ENCODE measurements at regions not wholly inside any gene's neighbourhood (a gene's known extent, or its start where the extent isn't known, plus 50 kb on each side); places are given as distances from the start of the nearest gene placed in this dataset.
"Not testable (repeated sequence)": the region's sequence is repeated elsewhere in the genome, so short reads cannot be mapped to it uniquely, and the experiment has no call there.

DNA sequence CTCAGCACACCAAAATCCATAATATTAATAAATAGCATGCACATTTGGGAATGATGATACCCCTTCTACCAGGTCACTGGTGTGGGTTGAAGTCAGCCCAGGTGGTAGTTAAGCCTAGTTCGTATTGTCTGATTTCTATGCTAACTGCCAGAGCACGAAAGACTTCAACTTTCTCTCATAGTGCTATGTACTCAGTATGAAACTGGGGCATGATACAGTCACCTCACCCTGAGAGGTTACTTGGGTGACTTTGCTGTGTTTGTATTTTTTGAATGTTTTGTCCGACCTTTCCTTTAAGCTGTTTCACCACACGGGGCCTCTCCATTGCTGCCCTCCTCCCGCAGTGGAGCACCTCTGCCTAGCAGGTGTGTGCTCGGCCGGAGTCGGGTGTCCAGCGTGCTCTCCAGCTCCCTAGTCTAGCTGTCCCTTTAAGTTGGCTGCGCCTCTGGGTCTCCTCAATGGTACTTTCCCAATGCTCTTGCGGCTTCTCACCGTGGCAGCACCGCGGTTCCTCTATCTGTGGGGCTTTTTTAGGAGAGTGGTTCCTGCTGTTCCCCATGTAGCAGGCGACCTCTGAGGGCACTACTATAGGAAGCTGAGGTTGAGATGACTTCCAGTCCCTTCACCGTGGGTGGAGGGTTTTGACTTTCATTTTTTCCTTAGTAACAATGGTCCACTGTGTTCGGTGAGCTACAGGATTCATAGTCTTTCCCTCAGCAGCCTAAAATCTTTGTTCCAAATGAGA lies 524.0 kb upstream of the PFKP start:
- DNase-seq (ENCODE audit: low read depth), result no peak

DNA sequence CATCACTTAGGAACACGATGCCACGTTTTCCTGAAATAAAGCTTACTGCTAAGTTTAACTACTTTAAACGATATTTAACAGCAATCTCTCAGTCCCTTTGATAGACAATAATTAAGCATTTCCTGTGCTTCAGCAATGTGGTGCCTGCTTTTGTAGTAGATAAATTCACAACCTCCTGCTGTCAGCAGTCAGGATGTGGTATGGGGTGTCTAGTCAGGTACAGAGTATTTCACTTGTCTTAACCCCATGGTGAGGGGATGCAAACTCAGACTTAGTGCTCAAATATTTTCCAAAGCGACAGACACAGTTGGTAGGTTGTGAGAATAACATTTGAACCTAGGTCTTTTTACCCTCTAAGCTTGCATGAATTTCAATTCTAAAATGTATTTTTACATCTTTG lies 526.2 kb upstream of the PFKP start:
- DNase-seq (ENCODE audit: low read depth), result no peak

- no peak for DNase-seq (ENCODE audit: low read depth)
Observed at GRCh38 chr10:2529945-2530344, 537.4 kb upstream of the PFKP start.

DNA sequence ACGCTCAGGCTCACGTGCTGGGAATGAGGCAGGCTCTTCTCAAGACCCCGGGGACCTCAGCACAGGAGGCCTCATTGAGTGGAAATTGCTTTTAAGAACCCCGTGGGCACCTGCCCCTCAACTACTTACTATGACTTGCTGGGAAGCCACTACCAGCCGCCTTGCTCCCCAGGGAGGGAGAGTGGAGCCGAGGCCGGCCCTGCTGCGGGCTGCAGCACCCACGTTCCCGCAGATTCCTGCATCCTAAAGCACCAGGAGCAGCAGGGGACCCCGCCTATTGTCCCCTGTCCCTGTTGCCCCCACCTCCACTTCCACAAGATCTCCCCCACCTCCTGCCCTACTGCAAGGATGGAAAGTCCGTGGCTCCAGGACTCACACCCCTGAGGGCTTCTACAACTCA lies 541.6 kb upstream of the PFKP start:
- DNase-seq (ENCODE audit: low read depth), result no peak

DNA sequence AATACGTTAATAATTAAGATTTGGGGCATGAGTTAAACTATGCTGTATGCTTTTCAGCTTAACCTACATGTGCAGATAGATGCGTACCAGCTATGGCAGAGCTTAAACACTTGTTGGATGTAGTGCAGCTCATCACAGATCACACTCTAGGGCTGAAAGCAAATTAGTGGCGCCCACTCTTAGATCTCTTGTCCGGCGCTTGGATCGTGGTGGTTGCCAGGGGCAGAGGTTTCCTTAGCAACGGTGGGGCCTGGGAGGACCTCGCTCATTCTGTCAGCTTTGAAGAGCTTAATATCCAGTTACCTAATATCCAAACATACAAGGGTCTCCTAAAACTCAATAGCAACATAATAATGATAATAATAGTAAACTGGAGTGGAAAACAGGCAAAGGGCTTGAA lies 548.2 kb upstream of the PFKP start:
- no peak for DNase-seq (ENCODE audit: low read depth)

DNA sequence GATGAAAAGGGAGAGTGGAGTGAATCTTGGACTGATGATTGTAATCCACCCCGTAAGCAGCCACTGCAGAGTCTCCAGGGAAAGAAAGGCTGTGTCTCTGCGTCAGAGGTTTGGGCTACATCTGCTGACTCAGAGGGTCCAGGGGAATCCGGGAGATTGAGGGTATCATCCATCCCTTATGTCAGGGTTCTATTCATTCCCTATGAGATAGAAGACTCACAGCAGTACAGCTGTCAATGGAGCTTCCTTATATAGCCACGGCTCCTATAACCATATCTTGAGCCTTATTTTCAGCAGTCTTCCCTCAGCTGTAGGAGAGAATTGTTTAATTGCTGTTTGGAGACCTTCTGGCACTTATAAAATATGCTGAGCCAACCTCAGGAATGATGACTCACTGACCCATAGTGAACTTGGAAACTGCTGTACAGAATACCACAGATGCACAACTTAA lies 558.2 kb upstream of the PFKP start:
- DNase-seq (ENCODE audit: low read depth), result no peak

- not testable (repeated sequence) for DNase-seq (ENCODE audit: low read depth)
Observed at GRCh38 chr10:2501366-2501940, 565.9 kb upstream of the PFKP start.

- DNase-seq (ENCODE audit: low read depth), result no peak
Observed at GRCh38 chr10:2494399-2494798, 572.9 kb upstream of the PFKP start.

- DNase-seq (ENCODE audit: low read depth), result no peak
Observed at GRCh38 chr10:2488446-2489005, 578.8 kb upstream of the PFKP start.

DNA sequence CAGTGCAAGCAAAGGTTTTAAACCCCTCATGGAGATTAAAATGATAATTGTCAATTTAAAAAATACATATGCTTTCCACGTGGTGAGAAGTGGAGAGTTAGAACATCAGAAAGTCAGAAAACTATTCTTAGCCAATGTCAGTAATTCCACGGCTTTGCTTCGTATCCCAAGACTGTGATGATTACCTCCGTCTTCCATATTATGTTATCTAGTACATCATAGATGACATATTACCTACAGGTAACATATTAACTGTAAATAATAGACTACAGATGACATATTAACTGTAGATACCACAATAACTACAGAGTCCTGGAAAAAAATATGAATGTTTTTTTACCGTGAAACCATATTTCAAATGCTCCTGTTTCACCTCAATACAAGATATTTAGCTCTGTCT lies 579.4 kb upstream of the PFKP start:
- no peak for DNase-seq (ENCODE audit: low read depth)

- no peak for DNase-seq (ENCODE audit: low read depth)
Observed at GRCh38 chr10:2478656-2479055, 588.7 kb upstream of the PFKP start.

DNA sequence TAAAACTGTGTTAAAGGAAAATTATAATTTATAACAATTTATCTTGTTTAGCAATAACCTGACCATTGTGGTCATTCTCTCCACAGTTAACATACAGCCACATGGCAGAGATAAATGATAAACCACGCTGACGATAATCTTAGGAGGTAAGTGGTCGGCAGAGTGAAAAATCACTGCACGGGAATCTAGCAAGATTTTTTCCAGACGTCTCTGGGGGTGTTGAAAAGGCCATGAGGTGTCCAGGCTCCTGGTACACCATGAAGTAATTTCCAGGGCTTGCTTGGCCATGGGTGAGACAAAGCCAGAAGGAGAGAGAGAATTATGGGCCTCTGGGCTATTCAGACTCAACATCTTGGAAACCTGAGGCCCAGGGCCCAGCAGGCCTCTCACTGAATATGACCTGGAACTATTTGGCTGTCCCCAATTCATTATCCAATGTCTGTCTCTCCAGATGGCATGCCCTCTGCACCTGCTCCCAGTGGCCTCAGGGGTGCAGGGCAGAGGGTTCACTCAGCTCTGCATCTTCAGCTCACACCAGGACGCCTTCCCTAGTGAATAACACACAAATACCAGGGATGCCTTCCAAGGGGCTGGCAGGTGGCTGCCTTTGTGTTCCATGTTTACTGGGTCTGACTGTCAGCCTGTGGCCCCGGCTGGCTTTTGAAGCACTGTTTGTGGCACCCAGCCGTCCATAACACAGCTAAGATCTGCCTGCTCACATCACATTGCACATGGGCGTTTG lies 590.4 kb upstream of the PFKP start:
- DNase-seq (ENCODE audit: low read depth), result no peak

DNA sequence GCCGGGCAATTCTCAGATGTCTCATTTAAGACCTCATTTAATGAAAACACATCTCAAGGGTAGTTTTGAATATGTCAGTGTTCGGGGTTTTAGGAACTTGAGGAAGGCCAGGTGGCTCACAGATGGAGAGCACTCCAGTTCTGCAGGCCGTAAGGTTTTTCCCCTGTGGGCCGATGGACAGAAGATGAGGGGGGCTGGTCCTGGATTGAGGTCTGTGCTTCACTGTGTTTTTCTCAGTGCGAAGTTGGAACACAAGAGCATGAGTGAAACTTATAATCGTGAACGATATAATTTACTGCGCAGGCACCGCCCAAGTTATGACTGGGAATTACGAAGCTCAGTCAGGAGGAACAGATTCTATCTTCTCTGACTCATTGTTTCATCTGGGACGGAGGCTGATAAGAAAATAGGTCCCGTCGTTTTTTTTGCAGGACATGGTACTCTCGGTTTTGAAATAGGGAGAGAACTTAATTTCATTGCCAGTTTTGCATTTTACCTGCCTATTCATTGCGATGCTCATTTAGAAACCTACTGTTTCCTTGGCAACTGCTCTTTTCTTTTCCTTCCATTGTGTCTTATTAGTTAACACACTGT lies 591.0 kb upstream of the PFKP start:
- no peak for DNase-seq (ENCODE audit: low read depth)

- no peak for DNase-seq (ENCODE audit: low read depth)
Observed at GRCh38 chr10:2475711-2476217, 591.6 kb upstream of the PFKP start.

DNA sequence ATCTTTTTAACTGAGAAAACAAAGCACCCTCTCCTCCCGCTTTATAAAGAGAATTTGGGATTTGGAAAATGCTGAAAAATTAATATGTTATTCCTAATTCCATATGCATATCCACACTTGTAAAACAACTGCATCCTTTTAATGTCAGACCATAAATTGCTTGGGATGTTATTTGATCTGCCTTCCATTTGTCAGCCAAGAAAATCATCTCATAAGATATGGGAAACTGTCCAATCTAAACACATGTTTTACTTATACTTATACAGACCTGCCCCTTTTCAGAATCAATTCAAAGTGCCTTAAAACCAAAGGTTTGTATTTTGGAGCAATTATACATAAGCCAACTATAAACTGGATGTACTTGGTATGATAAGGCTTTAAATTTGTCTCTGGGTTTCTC lies 595.5 kb upstream of the PFKP start:
- DNase-seq (ENCODE audit: low read depth), result no peak

GRCh38 chr10:2469802-2470201 lies 597.5 kb upstream of the PFKP start:
- DNase-seq (ENCODE audit: low read depth), result no peak

DNA sequence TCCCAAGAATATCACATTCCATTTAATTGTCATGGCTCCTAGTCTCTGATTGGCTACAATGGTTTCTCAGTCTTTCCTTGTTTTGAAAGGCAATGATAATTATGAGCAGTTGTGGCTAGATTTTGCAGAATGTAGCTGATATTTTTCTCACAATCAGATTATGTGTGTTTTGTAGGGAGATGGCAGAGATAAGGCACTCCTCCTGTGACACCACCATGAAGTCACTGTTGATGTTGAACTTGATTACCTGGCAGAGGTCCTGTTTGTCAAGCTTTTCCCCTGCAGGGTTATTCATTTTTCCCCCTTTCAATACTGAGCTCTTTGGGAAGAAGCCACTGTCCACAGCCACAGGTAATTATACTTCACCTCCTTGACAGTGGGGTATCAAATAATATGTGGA lies 602.9 kb upstream of the PFKP start:
- DNase-seq (ENCODE audit: low read depth), result no peak

GRCh38 chr10:2463316-2463715 lies 604.0 kb upstream of the PFKP start:
- DNase-seq (ENCODE audit: low read depth), result no peak

DNA sequence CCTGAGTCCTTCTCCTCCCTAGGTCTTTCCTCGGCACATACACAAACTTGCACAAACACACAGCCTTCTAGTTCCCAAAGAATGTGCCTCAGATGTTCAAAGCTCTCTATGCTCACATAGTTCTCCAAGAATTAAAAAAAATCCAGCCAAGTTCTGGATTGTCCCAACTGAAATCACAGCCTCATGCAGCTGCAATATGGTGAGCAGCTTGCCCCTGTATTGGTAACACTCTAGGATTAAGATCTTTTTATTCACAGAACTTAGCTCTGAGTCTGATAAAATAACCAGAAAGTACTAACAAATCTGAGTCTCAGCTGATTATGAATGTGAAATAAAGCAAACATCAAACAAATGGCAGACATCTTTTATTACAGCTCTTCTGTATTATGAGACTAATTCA lies 604.8 kb upstream of the PFKP start:
- DNase-seq (ENCODE audit: low read depth), result no peak

DNA sequence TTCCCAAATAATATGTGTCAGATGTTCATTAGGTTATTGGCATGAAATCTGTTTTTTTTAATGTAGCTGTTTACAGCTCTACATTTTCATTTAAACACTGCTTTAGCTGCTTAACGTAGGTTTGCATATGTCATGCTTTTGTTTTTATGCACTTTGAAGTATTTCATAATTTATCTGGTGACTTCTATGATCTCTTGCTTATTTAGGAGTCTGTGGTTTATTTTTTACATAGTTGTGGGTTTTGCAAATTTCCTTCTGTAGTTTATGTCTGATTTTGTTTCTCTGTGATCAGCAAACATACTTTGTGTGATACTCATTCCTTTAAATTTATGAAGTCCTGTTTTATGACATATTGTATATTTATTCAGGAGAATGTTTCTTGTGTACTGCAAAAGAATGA lies 606.5 kb upstream of the PFKP start:
- DNase-seq (ENCODE audit: low read depth), result no peak

- DNase-seq (ENCODE audit: low read depth), result no peak
Observed at GRCh38 chr10:2459713-2460112, 607.6 kb upstream of the PFKP start.

GRCh38 chr10:2456834-2457233 lies 610.5 kb upstream of the PFKP start:
- DNase-seq (ENCODE audit: low read depth), result no peak
